GM18517 (cell line): ENCODE measurements at regions not wholly inside any gene's neighbourhood (a gene's known extent, or its start where the extent isn't known, plus 50 kb on each side); places are given as distances from the start of the nearest gene placed in this dataset.
"Not testable (repeated sequence)": the region's sequence is repeated elsewhere in the genome, so short reads cannot be mapped to it uniquely, and the experiment has no call there.

Experiments
- ATAC-seq: cut with Tn5 transposase; IDR thresholded peaks from one replicate; pipeline ENCODE4 v1.9.1; 2021; ENCODE audit warnings: mild to moderate bottlenecking, moderate library complexity; ENCODE audit not compliant: unreplicated experiment

DNA sequence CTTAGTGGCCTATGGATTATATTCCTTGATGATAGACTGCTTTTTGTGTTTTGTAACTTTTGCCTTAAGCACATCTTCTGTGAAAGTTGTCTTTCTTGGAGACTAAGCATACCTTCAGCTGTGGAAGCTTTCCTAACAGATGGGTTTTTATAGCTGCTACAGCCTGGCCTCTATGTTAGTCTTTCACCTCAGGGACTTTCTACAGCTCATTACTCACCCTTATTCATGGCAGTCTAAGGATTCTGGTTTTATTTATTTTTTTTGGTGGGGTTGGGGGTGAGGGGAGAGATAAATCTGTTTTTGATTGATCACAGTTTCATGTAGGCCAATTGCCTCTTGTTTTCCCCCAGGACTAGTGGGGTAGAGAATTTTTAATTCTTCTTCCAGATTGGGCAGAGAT is 219.9 kb downstream of the DKK1 start:
- ATAC-seq: no peak

DNA sequence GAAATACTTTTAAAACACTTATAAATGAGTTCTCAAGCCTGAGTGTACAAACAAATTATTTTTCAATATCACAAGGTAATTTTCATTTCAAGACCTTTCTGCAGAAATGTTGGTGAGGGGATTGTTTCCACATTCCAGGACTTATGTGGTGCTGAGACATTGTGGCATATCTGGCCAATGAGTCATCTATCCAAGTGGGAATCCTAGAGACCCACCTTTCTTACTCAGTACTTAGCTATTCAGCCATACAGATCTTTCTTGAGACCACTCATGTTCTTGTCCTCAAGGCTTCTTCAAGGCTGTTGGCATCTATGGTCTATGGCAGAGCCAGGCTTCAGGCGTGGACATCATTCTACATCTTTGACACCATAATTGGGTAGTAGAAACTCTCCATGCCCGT is 225.4 kb downstream of the DKK1 start:
- no peak for ATAC-seq

DNA sequence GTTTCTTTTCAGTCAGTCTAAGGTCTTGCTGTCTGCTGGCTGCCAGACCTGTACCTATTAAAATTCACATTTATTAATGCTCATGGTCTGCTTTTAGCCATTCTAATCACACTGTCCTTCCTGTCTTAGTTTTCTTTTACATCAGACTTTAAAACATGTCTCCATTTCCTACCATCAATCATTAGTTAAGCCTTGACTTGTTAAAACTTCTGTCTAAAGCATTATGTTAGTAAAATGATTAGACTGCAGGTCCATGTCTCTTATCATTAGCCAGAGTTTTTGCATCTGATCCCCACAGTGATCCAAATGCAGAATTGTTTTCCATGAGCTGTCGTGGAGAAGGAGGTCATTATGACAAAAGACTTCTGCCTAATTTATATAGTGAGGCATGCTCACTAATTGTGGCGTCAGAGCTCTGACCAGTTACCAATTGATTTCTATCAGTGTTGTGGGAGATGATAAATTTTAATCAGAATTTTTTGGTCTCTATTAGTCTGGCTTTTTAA is 226.5 kb downstream of the DKK1 start:
- no peak for ATAC-seq

DNA sequence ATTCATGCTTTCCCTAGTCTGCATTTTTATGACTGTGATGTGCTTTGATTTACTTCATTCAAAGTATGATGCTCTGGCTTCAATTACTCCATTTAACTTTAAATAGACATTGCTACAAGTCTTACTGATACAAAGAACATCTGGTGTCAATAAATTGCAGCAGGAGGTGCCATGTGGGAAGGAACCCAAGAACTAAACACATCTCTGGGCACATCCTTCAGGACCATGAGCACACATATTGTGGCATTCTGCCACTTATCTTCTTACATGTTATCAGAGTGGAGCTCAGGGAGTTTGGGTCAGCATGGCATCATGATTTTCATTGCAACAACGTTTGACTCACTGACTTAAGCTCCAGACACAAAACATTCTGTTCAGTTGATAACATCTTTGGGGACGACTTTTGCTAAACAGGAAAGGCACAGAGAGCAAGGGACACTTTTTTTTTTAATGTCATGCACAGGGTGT is 227.0 kb downstream of the DKK1 start:
- ATAC-seq: no peak

DNA sequence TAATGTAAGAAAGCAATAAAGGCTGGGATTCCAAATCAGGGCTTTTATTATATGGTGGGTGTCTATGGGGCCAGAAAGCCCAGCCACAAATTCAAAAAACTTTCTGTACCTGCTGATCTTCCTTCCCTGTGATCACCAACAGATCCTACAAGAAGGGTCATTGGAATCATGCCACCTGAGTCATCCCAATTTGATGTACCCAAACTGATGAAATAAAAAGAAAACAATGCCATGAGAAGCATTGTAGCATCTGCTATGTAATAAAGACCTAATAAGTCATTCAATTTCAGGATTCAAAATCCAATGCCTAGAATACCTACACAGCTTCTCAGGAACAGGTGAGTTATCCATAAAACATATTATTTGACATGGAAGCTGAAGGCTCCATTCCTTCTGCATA is 228.8 kb downstream of the DKK1 start:
- no peak for ATAC-seq

DNA sequence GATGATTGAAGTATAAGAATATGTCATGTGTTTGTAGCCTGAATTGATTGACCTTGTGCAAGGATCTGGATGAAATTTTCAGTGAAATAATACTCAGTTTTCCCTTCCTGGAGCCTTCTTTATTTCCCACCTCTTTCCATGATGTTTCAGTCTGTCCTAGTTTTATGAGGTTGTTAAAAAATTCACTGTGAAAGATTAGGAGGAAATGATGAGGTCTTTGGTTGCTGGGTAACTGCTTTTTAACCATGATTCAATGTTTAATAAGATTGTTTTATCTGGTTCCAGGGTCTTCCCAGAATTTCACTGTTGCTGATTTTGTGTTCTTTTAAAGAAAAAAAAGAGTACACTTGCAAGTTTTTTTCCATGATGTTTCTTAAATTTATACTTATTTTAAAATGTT is 221.5 kb downstream of the MBL2 start:
- ATAC-seq: no peak

DNA sequence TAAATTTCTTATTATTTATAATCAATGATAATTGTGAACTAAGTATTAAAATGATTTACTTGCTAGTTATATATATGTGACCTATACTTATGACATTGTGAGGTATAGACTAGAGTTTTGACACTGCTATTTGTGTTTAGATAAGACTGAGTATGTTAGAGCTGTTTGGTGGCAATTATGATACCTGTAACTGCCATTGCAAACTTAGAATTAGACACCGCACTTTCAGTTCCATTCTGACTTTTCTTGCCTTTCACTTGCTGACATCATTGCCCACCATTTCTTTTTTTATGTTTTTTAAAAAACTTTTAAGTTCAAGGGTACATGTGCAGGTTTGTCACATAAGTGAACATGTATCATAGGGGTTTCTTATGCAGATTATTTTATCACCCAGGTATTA is 214.5 kb downstream of the MBL2 start:
- ATAC-seq: no peak

DNA sequence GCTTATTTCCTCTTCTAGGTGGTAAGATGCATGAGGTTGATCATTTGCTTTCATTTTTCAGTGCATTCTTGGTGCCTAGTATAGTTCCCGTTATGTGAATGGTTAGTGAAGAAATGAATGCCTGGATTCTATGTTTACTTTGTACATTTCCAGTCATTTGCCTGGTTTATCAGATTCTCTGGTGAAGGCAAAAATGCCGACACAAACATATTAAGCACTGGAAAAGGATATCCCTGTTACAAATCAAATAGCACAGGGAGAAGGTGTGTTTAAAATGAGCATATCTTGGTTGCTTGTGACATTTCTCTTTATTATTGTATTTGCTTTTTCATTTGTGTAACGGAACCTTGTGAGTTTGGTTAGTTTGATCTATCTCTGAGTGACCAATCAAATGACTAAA is 211.3 kb downstream of the MBL2 start:
- no peak for ATAC-seq

DNA sequence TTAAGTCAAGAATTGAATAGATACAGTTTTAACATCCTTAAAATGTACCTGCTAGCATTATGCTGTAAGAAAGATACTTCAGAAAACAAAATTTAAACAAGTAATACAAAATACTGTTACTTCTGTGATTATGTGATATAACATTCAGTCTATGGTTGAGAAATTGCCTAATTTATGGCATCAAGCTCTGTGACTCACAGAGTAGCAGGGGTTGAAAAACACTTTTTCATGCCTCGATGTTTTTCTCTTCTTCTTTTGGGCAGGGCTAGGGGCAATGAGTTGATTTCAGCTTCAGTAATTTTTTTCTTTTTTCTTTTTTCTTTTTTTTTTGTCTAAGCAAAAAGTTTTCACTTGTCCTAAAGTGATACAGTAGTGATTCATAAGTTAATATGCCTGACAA is 209.2 kb downstream of the MBL2 start:
- no peak for ATAC-seq

DNA sequence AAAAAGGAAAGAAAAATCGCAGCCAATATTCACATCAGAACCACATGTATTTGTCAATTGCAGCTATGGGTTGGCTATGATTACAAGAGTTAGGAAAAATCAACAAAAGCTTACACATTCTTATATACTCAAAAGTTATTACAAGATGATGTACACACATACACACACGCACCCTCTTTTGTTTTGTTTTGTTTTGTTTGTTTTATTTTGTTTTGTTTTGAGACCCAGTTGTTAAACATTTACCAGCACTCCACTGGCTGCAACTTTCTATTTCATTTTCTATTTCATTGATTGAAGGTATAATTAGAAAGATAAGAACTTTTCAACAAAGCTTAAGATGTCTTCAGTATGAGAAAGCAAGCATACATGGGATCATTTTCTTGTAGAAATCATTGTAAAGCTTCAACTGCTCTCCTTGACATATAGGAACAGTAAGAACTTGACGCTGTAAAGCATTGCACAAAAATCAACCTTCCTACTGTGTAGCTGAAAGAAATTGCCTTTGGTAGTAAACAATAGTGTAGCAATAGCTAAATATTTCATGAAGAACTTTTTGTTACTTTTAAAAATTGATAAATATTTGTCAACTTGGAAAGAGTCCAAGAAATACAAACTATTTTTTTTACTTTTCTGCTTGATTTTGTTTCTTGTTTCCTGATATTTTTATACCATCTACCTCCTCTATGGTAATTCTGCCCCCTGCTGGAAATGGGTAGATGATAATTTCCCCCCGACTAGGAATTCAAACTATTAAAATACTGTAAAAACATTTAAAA is 205.9 kb downstream of the MBL2 start:
- peak; percentile 46 for ATAC-seq

DNA sequence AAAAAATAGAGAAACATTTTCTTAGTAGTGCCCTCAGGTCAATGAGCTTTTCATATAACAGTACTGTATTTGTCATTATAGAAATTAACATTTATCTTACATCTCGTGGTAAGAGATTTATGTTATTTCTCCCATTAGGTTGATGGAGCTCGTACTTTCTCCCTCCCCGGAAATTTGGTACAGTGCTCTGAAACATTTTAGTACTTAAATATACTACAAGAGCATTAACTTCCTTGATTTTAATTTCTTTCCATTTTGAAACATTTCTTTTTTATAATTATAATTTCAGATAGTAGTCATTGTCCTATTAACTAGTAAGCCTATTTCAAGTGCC is 205.4 kb downstream of the MBL2 start:
- no peak for ATAC-seq

DNA sequence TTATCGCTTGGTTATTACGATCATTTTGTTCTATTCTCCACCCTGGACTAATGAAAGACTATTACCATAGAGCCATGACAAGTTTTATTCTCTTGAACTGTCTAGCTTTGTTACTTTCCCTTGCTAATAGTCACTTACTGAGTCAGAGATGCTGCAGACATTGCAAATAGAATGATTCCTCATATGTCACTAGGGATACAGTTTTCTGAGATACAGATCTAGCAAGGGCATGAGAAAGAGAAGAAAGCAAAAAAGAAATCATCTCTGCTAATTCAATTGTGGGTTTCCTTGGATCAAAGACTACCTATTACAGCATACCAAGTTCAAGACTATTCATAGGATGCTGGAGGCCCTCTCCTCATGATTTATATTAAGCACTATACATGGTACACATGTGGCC is 204.3 kb downstream of the MBL2 start:
- no peak for ATAC-seq

DNA sequence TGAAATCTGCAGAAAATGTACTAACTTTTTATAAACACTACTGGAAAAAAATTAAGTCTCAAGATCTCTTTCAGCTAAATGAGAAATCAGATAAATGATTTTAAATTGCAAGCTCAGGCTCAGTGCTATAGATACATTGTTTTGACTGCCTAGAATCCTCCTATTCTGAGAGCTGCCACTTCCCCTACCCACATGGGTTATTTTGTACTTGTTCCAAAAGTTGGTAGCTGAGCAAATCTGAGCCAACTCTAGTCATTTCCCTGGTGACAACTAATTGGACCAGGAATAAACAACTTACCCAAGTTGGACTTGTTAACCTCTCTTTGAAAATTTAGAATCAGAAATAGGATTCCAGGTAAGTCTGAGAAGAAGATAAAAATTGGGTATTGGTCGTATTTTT is 202.1 kb downstream of the MBL2 start:
- ATAC-seq: no peak

DNA sequence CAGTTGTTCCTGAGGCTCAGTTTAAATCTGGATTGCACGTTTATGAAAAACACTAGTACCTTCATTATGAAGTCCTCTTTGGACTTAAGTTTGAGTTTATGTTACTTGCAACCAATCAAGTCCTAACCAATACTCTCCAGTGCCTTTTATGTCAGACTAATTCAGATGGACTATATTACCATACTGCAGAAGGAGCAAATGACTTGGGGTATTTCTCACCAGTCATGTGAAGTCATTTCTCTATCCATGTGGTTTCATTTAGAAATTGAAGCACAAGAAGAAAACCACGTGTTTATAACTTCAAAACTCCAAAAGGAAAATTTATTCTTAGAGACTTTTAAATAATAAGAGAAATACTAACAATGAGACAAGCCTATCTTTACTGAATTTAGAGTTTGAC is 201.6 kb downstream of the MBL2 start:
- no peak for ATAC-seq

DNA sequence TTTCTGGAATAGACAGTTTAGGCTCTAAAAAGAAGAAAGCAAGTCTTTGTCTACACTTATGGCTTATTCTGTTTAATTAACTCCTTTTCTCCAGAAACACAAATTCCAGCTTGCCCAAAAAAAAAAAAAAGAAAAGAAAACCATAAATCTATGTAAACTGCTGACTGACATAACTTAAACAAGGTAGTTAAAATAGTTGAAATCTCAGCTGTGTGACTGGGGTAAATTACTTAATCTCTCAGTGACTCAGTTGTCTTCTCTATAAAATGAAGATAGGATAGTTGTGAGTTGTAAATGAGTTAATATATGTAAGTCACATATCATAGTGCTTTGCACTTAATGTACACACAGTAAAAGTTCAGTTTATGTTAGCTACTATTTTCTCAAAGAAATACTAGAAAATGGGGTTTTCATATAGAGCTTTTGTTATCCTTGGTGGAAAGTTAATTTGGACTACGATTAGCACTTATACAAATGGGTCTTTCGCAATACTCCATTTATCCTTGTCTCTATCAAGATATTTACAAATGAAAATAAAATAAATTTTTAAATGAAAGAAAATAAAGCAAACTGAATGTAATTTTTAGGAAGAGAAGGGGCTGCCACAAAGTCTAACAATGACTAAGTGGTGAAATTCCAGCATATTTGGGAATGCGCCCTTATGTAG is 200.9 kb downstream of the MBL2 start:
- no peak for ATAC-seq

DNA sequence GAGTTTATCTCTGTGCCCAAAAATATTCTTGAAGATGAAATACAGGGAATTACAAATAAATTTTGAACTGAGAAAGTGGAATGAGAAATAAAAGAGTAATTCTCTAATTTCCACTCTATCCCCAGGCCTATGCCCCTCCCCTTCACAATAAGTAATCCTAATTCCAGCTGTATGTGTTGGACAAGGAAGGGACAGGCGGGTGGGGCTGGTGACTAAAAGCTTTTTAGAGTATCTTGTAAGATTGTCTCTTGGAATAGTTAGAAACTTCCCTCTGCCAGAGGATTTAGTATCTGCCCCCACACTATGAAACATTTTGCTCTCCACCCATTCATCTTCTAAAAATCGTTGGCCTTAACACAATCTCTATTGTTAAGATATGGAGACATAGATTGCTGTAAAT is 199.2 kb downstream of the MBL2 start:
- ATAC-seq: no peak

DNA sequence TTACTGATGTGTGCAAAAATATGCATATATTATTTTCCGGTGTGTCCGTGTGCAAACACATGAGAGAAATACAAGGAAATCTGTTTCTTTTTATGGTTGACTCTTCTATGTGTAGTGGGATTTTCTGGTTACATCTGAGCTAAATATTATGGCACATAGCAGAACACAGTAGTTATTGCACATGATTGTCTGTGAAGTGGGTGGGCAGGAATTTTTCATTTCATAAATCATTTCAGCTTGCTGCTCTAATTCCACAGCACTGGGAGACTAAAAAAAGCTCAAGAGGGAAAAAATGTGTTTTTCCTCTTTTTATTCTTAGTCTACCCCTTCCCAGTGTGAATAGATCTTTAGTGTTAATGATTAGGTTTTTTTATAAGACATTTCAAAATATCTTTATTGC is 197.9 kb downstream of the MBL2 start:
- no peak for ATAC-seq

DNA sequence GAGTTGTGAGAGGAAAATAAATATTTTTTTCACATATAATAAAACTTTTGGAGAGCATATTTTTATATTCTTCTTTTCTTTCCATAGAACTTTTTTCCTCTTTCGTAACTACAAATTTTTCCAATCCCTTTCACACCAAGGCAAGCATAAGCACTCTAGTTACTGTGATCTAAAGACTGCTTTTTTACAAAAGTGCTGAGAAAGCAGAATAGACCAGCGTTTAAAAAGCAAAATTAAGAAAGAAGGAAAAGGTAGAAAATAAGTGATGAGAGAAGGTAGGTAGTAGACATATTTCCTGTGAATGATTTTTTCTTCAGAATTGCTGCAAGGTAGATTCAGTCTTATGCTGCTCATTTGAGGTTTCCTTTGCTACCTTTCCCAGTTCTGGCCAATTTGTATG is 195.5 kb downstream of the MBL2 start:
- no peak for ATAC-seq

DNA sequence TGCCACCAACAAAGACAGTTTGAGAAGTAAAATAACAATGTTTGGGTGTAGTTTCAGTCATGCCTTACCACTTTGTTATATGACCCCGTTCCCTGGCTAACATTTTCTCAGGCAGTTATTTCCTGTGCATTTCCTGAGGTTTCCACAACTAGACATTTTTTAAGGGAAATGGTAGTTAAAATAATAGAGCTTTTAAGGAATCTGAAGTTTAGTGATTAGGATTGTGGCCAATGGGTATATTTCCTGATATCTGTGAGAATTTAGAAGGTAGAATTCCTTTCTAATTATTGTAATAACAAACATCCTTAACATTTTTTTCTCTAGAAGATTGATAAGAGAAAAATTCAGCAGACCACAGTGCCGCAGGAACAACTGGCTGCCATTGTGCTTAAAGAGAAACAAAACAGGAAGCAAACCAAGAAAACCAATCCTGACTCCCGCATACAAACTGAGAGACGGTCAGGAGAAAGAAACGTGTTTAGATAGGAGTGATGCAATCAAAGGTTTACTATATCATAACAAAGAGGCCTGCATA is 193.6 kb downstream of the MBL2 start:
- ATAC-seq: no peak

DNA sequence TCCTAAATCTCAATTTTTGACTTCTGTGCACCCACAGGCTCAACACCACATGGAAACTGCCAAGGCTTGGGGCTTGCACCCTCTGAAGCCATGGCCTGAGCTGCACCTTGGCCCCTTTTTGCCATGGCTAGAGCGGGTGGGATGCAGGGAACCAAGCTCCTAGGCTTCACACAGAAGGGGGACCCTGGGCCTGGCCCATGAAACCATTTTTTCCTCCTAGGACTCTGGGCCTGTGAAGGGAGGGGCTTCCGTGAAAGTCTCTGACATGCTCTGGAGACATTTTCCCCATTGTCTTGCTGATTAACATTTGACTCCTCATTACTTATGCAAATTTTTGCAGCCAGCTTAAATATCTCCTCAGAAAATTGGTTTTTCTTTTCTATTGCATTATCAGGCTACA is 190.9 kb downstream of the MBL2 start:
- ATAC-seq: not testable (repeated sequence)

DNA sequence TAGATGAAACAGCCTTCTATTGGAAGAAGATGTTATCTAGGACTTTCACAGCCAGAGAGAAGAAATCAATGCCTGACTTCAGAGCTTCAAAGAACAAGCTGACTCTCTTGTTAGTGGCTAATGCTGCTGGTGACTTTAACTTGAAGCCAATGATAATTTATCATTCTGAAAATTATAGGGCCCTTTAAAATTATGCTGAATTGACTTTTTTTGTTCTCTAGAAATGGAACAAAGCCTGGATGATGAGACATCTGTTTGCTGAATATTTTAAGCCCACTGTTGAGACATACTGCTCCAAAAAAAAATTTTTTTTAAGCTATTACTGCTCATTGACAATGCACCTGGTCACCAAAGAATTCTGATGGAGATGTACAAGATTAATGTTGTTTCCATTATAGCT is 189.2 kb downstream of the MBL2 start:
- ATAC-seq: no peak

DNA sequence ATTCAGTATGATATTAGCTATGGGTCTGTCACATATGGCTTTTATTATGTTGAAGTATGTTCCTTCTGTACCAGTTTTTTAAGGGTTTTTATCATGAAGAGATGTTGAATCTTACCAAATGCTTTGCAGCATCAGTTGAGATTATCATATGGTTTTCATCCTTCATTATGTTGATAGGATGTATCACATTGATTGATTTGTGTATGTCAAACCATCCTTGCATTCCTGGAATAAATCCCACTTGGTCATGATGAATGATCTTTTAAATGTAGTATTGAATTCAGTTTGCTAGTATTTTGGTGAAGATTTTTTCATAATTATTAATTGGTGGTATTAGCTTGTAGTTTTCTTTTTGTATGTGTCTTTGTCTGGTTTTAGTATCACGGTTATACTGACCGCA is 185.9 kb downstream of the MBL2 start:
- ATAC-seq: no peak
